HK-2 (cell line): ENCODE measurements at regions not wholly inside any gene's neighbourhood (a gene's known extent, or its start where the extent isn't known, plus 50 kb on each side); places are given as distances from the start of the nearest gene placed in this dataset.

Experiments used
- DNase-seq: peaks from one replicate; pipeline ENCODE4 v3.0.0-alpha.2; 2018; ENCODE audit not compliant: unreplicated experiment

DNA sequence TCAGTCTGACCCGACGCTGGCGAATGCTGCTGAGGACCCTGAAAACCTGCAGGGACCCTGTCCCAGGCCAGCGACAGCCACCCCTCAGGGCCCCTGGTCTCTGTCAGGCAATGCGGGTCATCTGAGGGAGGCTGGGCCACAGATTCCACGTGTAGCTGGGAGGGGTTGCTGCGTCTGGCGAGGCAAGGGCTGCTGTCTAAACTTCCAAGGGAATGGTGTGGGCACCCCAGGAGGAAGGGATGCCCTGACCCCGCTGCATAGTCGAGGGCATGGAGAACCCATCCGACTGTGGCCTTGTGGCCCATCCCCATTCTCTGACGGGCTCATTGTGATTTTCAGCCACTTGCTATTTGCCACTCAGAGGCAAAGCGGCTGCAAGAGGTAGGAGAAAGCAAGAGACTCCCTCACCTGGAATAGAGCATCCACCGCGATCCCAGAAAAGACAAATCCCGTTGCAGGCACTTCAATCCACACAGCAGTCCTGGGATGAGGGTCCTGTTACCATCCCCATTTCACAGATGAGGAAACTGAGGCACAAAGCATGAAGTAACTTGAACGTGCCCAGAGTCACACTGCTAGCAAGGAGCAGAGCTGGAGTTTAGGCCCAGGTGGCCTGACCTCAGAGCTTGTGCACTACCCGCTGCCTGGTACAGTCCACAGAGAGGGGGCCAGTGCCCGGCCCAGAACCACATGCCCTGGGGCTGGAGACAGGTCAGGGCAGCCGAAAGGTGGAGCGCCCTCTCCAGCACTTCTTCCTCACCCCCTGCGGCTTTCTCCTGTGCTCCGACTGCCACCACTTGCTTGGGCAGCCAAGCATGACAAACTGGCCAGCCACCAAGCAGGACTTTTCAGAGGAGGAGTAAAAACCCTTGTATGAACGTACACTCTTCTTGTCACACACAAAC lies 163.8 kb upstream of the KLF14 start:
- DNase-seq: peak; percentile 89

DNA sequence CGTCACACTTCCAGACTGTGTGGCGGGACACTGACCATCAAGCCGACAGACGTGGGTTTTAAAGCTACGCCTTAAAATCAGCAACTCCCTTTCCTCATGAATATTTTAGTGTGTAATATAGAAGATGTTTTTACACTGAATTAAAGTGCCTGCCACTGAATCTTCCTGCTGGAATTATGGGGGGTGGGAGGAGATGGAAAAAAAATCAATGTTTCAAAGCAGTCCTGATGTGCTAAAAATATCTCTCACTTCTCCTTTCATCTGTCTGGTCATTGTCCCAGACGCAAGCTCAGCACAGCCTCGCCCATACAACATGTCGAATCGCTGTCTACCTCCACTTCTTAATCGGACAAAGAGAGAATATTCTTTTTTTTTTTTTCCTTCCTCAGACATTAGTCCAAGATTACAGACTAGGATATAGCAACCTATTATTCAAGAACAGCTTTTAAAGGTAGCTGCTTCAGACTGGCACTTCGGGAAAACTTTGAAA lies 165.1 kb upstream of the KLF14 start:
- no peak for DNase-seq

DNA sequence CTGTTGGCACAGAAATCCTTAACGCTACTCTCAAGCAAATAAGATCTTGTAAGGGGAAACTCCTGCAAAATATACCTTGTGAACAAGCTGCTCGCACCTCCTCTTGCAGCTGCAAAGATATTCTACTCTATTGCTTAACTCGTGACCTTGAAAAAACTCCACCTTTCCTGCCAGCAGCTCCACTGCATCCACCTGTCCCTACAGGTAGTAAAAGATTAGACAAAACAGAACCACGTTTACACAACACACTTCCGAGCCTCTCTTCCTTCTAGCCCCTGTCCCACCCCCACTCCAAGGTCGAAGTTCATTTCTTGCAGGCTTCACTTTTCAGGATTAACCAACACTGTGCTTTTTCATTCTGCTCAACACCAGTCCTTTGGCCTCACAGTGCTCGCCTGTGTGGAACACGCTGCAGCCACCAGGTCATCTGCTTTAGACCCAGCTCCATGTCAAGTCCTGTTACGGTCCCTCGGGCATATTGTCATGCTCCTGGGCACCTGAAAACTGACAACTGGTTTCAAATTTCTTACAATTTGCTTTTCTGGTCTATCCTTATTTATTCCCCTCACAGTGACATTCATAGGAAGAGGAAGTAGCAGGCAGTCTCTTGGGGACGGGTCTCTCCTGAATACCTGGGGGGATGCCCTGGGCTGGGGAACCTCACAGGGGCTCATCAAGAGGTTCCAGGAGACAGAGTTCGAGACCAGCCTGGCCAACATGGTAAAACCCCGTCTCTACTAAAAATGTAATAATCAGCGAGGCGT lies 165.8 kb upstream of the KLF14 start:
- DNase-seq: peak; percentile 4

DNA sequence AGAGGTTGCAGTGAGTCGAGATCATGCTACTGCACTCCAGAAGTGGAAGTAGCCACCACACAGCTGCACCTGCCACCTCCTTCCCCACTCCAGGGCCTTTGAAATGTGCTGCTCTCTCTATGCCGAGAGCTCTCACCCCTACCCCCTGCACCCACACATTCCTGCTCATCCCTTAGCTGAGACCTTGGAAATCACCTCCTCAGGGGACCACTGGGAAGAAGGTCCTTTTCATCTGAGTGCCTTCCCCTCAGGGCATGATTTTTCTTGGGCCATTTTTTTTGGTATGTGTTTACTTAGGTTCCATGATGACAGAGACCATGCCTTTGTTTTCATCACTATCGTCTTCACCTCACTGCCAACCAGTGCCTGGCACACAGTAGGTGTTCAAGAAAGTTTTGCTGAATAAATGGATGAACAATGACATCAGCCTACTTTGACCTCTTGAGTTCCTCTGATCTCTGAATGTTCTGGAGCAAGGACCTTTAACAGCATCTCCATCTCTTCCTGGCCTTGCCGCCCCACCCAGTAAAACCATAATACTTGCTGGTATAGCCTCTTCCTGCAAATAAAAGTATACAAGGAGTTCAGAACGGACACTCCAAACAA lies 166.6 kb upstream of the KLF14 start:
- peak; percentile 10 for DNase-seq

DNA sequence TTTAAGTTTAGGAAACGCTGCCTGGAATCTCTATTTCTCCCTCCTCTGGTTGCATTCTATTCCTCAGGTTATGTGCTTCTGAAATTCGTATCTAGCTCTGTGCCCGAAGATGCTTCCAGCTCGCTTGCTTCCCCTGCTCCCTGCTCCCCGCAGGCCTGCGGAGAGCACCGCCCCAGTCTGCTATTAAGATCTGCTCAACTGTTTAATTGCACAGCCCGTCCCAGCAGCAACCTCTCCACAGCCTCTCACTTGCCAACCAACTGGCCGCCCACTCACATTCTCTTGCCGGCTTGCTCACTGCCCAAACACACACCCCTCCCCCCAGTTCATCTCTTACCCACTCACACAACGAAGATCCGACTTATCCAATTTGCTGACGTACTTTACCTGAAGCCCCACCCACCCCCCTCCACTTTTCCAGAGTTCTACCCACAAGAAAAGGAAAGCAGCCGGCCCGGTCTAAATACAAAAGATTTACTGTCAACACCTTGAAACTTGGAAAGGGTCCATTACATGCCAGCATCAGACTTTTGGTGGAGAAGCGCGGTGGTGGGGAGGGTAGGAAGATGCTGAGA lies 167.3 kb upstream of the KLF14 start:
- peak; percentile 92 for DNase-seq

DNA sequence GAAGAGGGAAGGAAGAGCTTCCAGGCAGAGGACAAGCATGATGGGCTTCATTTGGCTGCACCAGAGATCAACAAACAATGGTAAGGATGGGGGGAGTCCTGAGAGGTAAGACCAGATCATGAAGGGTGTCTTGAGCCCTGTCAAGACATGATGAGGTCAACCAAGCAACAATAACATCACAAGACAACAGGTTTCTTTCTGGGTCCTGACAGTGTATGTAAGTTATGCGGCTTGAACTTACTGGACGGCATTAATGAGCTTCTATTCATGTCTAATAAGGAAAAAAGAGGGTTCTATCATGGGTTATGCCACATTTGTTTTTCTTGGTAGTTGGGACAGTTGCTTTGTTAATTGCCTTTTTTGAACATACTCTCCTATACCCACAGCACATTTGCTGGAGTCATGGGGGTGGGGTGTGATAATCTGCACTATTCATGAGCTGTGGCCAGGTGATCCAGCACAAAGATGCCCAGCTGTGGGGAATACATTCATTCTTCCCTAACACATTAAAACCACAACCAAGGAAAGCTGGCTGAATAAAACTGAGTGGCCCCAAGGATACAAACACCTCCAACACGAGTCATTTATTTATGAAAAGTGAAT lies 168.8 kb upstream of the KLF14 start:
- no peak for DNase-seq

DNA sequence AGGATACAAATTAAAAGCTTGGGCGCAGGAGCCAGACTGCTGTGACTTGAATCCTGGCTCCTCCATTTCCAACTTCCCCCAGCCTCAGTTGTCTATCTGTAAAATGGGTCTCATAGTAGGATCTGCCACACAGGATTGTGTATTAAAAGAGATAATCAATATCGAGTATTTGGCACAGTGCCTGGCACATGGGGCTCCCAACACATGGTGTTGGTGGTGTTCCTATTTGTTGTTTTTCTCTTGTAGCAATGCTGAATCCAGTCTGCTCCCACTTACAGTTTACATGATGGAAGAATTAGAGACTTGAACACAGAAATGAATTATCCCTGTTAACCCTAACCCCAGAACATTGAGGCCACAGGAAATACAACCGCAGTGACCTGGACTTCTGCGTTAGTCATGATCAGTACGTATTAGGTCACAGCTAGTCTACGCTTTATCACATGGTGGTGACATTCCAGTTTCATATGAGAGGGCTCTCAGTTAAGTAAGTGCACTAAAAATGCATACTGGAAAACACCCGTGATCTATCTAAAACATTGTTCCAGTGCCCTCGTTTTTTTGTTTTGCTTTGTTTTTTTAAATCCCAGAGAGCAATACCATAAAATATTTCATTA lies 169.5 kb upstream of the KLF14 start:
- DNase-seq: peak; percentile 50

DNA sequence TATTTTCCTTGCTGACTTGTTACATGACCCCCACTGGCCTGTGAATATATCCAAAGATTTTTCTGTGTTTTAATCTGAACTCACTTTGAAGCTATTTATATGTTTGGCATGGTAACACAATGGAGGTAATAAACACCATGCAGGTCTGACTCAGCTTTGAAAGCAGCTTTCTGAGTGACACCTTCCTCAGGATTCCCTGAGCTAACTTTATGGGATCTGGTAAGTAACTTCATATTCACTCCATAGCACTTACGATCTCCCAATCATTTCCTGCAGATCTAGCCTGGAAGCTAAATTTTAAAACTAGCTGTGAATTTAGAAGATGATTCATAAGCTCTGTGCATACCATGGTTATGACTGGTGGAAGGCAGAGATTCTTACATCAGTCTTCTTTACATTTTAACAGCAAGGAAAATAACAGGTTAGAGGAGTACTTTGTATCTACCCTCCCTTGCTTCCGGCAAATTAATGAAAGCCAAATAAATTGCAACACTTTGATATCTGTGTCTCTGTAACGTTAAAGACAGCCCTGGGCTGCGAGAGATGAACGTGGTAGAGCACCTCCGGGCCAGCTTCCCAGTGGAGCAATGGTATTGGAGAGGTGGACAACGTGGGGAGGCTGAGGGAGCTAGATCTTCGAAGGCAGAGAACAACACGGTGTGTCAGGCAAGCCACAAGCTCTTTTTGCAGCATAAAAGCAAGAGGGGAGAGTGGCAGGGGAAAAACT lies 170.2 kb upstream of the KLF14 start:
- peak; percentile 68 for DNase-seq

DNA sequence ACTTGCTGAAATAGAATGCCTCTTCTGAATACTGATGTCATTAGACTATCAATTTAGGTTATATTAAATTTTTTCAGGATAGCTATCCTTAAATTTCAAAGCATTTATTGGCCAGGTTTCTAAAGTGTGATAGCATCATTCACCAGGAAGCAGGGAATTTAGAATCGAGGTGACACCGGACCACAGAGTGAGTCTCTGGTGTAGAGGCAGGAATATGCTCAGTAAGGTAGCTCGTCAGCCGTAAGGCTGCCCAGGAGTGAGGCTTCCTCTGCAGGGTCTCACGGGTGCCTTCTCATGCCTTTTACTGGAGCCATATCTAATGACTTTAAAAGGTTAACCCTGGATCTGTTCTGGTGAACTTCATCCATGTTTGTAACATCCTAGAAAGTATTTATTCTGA lies 170.8 kb upstream of the KLF14 start:
- DNase-seq: peak; percentile 42

DNA sequence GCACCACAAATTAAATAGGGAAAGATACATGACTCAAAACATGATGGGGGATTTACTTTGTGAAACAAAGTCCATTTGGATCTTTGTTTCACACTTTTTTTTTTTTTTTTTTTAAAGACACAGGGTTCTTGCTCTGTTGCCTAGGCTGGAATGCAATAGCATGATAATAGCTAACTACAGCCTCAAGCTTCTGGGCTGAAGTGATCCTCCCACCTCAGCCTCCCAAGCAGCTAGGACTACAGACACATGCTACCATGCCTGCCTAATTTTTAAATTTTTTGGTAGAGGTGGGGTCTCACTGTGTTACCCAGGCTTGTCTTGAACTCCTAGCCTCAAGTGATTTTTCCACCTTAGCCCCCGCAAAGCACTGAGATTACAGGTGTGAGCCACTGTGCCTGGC lies 172.6 kb upstream of the KLF14 start:
- peak; percentile 13 for DNase-seq

DNA sequence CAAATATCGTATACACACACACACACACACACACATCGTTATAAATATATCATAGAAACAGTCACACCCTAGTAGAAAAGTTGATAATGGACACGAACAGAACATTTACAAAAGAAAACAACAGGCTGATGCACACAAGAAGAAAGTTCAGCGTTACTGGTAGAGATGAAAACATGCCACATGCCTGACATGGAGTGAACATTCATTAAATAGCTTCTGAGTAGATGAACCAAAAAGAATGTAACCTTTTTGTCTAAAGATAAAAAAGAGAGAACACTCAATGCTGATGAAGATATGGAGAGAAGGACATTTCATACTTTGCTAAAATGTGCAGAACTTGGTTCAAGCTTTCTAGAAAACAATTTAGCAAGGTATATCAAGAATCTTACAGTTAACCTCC lies 173.4 kb upstream of the KLF14 start:
- DNase-seq: no peak

DNA sequence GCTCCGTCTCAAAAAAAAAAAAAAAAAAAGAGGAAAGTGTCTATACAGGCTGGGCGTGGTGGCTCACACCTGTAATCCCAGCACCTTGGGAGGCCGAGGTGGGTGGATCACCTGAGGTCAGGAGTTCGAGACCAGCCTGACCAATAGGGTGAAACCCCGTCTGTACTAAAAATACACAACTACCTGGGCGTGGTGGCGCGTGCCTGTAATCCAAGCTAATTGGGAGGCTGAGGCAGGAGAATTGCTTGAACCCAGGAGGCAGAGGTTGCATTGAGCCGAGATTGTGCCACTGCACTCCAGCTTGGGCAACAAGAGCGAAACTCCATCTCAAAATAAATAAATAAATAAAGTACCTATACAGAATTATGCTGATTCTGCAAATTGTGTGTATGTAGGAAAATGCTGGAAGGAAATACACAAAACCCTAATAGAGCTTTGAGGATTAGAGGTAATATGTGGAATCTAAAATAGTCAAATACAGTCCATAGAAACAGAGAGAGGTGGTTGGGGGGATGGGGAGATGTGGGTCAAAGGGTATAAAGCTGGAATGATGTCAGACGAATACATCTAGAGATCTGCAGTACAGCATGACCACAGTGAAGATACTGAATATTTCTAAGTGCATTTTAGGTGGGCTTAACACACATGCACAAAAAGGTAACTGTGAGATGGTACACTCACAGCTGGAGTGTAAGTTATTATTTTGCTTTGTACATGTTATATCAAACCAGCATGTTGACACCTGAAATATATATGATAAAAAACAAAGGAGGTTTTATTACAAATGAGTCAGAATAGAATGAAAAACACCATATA lies 174.5 kb upstream of the KLF14 start:
- DNase-seq: no peak

DNA sequence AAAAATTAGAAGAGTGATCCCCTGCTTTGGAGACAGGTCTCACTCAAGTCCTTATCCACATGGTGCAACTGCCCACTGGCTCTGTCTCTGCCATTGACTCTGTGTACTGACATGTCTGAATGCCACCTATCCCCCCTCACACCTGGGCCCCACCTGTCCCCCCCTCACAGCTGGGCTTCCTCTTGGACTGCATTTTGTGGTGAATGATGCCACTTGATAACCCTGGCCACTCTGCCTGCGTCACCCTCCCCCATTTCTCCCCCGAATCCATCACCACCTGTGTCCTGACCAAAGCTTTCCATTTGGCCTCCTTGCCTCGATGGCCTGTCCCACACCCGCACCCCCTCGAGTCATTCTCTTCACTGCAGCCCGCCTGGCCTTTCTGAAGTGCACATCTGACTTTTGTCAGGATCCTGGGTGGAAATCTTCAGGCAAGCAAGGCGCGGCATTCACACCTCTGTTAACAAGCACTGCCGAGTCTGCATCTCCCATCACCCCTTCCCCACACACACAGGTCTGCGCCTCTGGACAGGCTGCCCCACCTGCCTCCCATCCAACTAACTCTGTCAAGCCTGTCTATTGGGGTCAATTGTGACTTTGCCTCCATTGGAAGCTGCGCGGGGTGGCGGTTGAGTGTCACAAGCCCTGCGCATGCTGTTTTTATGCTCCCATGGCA lies 175.3 kb upstream of the KLF14 start:
- no peak for DNase-seq

DNA sequence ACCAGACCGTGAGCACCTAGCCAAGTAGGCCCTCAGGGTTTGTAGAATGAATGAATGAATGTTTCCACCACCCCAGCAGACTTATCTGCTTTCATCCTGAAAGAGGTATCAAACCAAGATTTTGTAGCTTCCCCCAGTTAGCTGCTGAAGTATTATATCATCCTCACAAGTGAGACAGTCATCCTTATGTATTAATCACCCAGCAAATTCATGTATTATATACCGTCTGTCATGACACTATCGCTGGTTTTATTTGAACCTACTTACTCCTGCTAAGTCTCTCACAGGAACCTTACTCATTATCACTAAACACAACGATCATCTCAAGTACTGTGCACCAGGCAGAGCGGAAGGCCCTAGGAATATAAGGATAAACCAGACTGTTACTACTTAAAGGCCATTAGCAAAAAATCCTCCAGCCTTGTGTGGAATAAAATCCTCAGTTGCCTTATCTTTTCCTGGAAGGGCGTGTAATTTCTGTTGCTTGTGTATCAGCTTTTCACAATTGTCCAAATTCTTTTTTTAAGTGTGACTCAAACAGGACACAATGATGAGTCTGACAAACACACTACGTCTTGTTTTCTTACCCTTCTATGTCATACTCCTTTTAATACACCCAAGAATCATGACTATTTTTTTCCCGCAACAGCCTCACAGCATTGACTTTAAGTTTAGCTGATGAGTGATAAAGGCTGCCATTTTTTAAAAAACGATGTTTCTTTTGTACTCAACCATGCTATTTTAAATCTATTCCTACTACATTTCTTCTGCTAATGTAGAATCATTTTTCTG lies 176.1 kb upstream of the KLF14 start:
- DNase-seq: no peak

DNA sequence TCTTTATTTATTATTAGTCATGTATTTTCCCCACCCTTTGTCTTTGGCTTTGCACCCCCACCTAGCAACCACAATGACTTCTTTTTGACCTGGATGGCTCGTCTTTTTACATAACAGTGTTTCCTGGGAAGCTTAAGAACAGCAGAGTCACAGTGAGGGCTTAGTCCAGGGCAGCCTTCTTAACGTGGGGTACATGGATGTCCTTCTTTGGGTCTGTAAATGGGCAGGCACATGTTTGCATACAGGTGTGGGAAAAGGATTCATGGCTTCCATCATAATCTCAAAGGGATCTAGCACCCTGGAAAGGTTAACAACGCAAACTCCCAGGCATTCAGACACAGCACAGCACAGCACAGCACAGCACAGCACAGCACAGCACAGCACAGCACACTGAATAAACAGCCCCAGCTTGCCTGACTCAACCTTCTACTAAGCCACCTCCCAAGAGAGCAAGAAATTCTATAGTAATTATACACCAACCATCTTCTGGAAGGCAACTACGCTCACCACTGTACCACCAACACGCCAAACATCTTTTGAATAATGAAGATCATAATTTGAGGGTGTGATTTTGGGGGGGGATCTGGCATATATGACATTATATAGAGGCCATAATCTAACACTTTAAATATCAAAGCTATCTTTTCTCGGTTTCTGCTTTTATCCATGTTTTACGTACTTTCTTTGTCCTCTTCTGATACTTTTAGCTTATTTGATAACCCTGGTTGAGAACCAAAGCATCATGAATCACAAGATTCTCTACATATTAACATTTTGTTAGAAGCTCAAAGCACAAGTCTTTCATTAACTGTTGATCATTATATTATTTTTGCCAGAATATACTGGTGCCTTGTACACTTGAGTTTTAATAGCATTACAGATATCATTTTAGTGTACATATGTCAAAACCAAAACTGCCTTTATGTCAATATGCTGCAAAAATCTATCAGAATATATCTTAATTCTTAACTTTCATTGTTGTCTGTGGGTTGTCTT lies 177.2 kb upstream of the KLF14 start:
- no peak for DNase-seq

DNA sequence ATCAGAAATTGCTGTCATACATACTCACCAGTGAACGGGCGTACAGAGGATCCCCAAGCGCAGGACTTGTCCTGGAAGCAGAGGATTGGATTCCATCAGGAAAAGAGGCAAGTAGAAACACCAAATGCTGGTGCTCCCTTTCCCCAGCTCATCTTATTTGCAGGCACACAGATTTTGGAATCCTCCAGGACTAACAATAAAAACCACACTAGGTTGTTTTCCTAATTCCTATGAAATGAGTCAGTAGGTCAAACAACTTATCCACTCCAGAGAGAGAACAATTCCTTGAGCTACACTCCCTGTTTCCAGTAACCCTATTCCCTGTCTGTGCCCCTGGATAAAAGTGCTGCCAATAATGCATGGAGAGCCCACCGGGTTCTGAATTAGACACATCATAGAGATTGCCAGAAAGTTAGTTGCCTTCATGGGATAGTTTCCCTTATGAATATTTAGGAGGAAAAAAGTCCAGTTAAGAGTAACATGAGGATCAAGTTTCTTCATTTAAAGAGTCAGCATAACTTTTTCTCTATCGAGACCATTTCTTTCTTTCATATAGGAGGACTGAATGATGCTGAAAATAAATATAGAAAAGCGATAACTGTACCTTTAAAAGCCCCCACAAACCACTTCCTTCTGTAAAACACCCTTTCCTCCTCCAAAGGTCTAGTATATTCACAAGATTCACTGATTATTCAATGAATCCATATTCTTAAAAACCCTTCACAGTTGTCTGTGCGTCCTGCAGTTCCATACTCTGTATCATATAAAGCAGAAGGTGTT lies 178.3 kb upstream of the KLF14 start:
- DNase-seq: no peak
